Effector memory CD8-positive, alpha-beta T cell (primary cell): ENCODE measurements at regions not wholly inside any gene's neighbourhood (a gene's known extent, or its start where the extent isn't known, plus 50 kb on each side); places are given as distances from the start of the nearest gene placed in this dataset.

Experiments used
- ATAC-seq: fragments of 150-1000 bp; cut with Tn5 transposase; replicated peaks from 2 replicates; pipeline ENCODE4 v1.10.0; 2021; ENCODE audit warnings: mild to moderate bottlenecking, moderate library complexity
- DNase-seq, 3 experiments: peaks; one replicate each; pipeline ENCODE4 v3.0.0; 2021
- H3K27ac Mint-ChIP-seq, 2 donors: one replicate each; pipeline ENCODE4 v1.8.0; 2022; ENCODE audit warnings: mild to moderate bottlenecking in 2 of 2, mixed read lengths in 2 of 2, moderate library complexity in 2 of 2
- H3K27me3 Mint-ChIP-seq, 2 donors: one replicate each; pipeline ENCODE4 v1.8.0; 2022; ENCODE audit warnings: mixed read lengths in 2 of 2
- H3K36me3 Mint-ChIP-seq: one replicate; pipeline ENCODE4 v1.8.0; 2022; ENCODE audit warnings: mild to moderate bottlenecking, moderate library complexity, mixed read lengths; ENCODE audit not compliant: insufficient read depth
- H3K4me1 Mint-ChIP-seq, 2 donors: one replicate each; pipeline ENCODE4 v1.8.0; 2022; ENCODE audit warnings: low read depth in 2 of 2, mixed read lengths in 2 of 2
- H3K4me3 Mint-ChIP-seq, 2 donors: one replicate each; pipeline ENCODE4 v1.8.0; 2022; ENCODE audit warnings: mild to moderate bottlenecking in 2 of 2, mixed read lengths in 2 of 2, moderate library complexity in 2 of 2
- H3K9me3 Mint-ChIP-seq, 2 donors: one replicate each; pipeline ENCODE4 v1.8.0; 2022; ENCODE audit warnings: mixed read lengths in 2 of 2

DNA sequence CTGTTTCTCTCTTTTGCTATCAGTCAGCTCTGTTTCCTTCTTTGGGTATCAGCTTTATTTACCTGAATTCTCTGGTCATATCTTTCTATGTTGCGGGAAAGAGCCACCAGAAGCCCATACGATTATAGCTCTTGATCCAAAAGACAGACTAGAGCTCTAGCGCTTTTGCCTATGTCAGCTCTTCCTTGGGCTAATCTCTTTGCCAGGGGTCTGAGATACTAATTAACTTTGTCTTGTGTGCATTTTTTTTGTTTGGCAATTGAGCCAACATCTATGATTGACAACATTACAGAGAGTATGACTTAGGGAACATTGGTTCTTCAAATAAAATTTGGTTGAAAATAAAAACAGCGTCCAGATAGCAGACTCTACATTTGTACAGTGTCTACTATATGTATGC is 603.0 kb downstream of the KCTD16 start:
- H3K4me1 Mint-ChIP-seq, result no peaks in the 10 kb centered on the region
- no peaks in the 10 kb centered on the region for H3K27me3 Mint-ChIP-seq
- no peak for DNase-seq
- no peak overlapping the region for H3K4me3 Mint-ChIP-seq
- no peak overlapping the region for H3K27ac Mint-ChIP-seq
- peaks cover 0 to 3% of the 10 kb centered on the region in 2 donors for H3K9me3 Mint-ChIP-seq
- ATAC-seq, result no peak
- H3K36me3 Mint-ChIP-seq, result no peaks in the 10 kb centered on the region

DNA sequence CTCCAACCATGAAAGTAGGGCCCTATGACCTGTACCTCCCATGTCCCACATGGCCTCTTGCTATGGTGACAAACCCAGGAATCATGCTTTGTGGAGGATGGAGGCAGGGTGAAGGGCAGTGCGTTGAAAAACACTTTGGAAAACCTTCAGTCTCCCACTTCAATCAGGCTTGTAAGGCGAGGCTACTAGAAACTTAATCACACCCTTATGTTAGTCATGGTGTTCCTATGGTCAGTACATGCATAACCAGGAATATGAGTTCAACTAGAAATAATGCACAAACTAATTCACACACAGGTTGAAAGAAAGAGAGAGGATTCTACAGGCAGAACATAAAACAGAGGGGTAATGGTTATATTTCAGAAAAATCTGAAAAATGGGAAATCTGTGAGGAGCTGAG is 601.1 kb downstream of the KCTD16 start:
- Mint-ChIP-seq H3K4me3 (no peak overlapping the region), H3K27me3 (no peaks in the 10 kb centered on the region), H3K4me1 (no peaks in the 10 kb centered on the region), H3K9me3 (peaks cover 0 to 3% of the 10 kb centered on the region in 2 donors), H3K27ac (no peak overlapping the region), H3K36me3 (no peaks in the 10 kb centered on the region)
- DNase-seq, result no peak
- no peak for ATAC-seq

DNA sequence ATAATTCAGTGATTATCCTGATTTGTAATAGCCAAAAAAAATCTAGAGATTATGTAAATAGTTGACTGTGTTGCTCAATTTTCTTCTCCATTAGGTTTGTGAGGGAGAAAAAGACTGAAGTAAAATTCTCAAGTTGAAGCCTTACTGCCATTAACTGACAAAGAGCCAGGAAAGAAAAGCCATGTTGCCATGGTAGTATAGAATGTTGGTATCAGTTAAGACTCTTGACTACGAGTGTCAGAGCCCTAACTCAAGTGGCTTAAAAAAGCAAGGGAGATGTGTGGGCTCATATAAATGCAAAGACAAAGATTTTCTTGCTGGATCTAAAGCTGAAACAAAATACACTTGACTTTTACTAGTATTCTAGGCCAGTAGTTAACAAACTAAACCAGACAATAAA is 571.7 kb downstream of the KCTD16 start:
- Mint-ChIP-seq H3K27me3 (no peaks in the 10 kb centered on the region), H3K4me1 (no peaks in the 10 kb centered on the region), H3K27ac (no peak overlapping the region), H3K4me3 (no peak overlapping the region), H3K9me3 (peaks cover 7 to 19% of the 10 kb centered on the region in 2 donors), H3K36me3 (no peaks in the 10 kb centered on the region)
- DNase-seq, result no peak
- no peak for ATAC-seq

DNA sequence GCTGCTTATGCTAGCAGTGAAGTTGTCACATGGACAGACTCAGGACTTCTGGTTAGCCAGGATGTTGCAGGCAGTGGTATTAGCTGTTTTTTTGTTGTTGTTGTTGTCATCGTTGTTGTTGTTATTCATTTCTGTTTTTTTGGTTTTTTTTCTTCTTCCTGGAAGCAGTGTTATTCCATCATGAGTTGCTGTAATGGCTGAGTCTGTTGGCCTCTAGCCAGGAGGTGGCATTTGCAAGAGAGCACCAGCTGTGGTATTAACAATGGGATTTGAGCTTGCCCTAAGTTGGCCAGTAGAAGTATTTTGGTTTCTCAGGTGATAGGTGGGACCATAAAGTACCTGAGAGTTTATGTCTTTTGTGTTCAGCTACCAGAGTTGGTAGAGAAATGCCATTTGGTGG is 561.1 kb downstream of the KCTD16 start:
- no peak overlapping the region for H3K27ac Mint-ChIP-seq
- H3K36me3 Mint-ChIP-seq, result no peaks in the 10 kb centered on the region
- no peaks in the 10 kb centered on the region for H3K4me1 Mint-ChIP-seq
- ATAC-seq (no peak), DNase-seq (no peak)
- H3K27me3 Mint-ChIP-seq, result no peaks in the 10 kb centered on the region
- peaks cover 22 to 45% of the 10 kb centered on the region in 2 donors for H3K9me3 Mint-ChIP-seq
- H3K4me3 Mint-ChIP-seq, result no peak overlapping the region

DNA sequence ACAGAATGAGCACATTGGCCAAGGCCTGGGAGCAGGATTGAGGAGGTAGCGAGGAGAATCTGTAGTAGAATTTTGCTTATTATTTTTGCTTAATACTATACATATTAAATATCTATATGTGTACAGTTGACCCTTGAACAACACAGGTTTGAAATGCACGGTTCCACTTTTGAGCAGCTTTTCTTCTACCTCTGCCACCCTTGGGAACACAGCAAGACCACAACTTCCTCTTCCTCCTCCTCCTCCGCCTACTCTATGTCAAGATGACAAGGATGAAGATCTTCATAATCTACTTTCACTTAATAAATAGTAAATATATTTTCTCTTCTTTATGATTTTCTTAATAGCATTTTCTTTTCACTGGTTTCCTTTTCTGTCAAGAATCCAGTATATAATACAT is 541.4 kb downstream of the KCTD16 start:
- ATAC-seq (no peak), DNase-seq (no peak)
- no peak overlapping the region for H3K27ac Mint-ChIP-seq
- no peak overlapping the region for H3K4me3 Mint-ChIP-seq
- no peaks in the 10 kb centered on the region for H3K4me1 Mint-ChIP-seq
- peaks cover 6 to 7% of the 10 kb centered on the region in 2 donors for H3K9me3 Mint-ChIP-seq
- peaks cover 4% of the 10 kb centered on the region for H3K36me3 Mint-ChIP-seq
- no peaks in the 10 kb centered on the region for H3K27me3 Mint-ChIP-seq

DNA sequence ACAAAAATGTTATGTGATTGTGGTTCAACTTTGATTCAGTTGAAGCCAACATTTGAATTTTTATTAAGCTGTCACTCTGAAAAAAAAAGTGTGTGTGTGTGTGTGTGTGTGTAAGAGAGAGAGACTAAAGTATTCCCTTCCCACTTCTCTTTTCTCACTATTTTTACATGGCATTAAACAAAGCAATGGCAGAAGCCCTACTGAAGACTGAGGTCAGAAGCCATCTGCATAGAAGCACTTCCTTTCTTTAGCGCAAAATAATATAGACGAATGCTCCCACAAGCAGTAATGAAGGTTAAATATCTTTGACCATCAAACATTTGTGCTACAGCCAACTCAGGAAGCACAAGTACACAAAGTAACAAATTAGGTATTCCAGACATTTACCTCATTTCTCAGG is 540.5 kb downstream of the KCTD16 start:
- DNase-seq (no peak), ATAC-seq (no peak)
- H3K4me3 Mint-ChIP-seq, result no peak overlapping the region
- H3K27me3 Mint-ChIP-seq, result no peaks in the 10 kb centered on the region
- H3K9me3 Mint-ChIP-seq, result peaks cover 6 to 7% of the 10 kb centered on the region in 2 donors
- no peaks in the 10 kb centered on the region for H3K4me1 Mint-ChIP-seq
- H3K27ac Mint-ChIP-seq, result no peak overlapping the region
- H3K36me3 Mint-ChIP-seq, result peaks cover 4% of the 10 kb centered on the region

DNA sequence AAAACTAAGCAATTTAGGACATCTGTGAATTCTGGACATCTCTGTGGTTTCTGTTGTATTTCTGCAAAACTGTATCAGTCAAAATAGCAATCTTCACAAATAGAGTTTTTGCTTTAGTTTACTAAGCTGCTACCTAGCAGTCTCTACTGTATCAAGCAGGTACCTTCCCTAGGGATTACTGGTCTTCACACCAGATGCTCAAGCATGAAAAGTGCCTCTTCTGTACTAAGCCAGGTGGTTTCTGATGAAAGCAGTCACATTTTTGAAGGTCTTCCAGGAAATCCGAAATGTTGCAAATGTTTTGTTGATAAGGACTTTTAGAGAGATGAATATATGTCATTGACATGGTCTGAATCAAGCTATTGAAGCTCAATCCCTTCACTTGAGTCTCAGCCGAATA is 540.0 kb downstream of the KCTD16 start:
- DNase-seq, result no peak
- Mint-ChIP-seq H3K27ac (no peak overlapping the region), H3K4me1 (no peaks in the 10 kb centered on the region), H3K9me3 (peaks cover 6 to 7% of the 10 kb centered on the region in 2 donors), H3K27me3 (no peaks in the 10 kb centered on the region), H3K4me3 (no peak overlapping the region), H3K36me3 (peaks cover 4% of the 10 kb centered on the region)
- ATAC-seq, result no peak

DNA sequence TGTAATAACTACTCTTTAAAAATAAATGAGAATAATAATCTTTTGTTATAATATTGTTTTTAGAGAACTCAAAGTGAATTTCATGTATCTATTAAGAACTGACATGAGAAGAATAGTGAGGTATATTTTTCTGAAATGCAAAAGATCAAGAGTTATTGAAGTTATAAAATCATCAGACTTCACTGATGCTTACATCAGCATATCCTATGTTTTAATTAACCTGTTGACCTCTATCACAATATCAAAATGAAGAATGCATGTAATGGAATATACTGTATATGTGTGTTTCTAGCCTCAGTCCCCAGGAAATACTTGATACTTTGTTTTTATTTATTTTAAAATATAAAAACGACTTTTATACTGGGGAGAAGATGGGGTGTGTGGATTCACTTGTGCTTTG is 533.1 kb downstream of the KCTD16 start:
- no peak for DNase-seq
- Mint-ChIP-seq H3K27ac (no peak overlapping the region), H3K4me1 (no peaks in the 10 kb centered on the region), H3K4me3 (no peak overlapping the region), H3K9me3 (peaks cover 8 to 25% of the 10 kb centered on the region in 2 donors), H3K36me3 (peaks cover 5% of the 10 kb centered on the region), H3K27me3 (no peaks in the 10 kb centered on the region)
- ATAC-seq, result no peak

DNA sequence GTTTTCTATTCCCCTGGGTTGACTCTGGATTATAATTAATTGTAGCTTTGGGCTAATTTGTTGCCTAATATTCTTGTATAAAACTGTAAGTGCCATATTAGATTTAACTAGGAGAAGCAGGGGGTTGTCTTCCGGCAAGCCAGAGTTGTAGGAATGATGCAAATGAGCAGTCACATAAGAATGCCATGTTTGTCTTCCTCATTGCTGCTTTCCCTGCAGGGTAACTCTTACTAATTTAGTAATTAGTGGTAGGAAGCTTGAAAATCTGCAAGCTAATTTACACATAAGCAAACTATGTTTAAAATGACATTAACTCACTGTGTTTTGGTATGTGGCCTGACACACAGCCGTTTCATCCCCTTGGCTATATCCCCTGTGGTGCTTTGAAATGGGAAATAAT is 527.8 kb downstream of the KCTD16 start:
- Mint-ChIP-seq H3K4me3 (no peak overlapping the region), H3K9me3 (peaks cover 7 to 25% of the 10 kb centered on the region in 2 donors), H3K27ac (no peak overlapping the region), H3K27me3 (no peaks in the 10 kb centered on the region), H3K36me3 (peaks cover 3% of the 10 kb centered on the region), H3K4me1 (no peaks in the 10 kb centered on the region)
- DNase-seq, result no peak
- no peak for ATAC-seq

DNA sequence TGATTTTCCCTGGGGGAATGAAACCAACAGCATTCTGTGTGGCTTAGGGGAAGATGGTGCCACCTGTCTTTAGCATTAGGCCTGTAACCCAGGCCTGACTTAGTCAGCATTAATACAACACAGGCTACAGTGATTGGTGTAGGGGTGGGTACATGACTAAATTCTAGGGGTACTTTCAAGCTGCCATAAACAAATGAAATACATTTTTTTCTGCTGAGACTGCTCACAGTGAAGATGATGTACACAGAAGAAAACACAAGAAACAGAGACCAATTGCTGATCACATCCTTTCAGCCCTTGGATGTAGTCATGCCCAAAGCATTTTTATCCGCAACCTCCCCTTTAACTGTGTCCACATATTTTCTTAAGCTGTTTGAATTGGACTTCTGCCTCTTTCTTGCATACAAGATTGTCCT is 527.2 kb downstream of the KCTD16 start:
- Mint-ChIP-seq H3K36me3 (peaks cover 1% of the 10 kb centered on the region), H3K27me3 (no peaks in the 10 kb centered on the region)

DNA sequence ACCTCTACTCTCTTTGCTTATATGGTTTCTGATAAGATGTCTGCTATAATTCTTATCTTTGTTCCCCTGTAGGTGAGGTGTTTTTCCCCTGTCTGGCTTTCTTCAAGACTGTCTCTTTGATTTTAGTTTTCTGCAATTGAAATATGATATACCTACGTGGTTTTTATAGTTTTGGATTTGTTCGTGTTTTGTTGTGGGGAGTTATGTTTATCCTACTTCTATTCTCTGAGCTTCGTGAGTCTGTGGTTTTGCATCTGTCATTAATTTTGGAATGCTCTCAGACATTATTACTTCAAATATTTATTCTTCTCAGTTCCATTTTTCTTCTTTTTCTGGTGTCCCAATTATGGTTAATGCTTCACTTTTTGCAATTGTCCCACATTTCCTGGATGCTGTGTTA is 521.3 kb downstream of the KCTD16 start:
- DNase-seq, result no peak
- Mint-ChIP-seq H3K9me3 (peaks cover 2 to 8% of the 10 kb centered on the region in 2 donors), H3K4me1 (no peaks in the 10 kb centered on the region), H3K36me3 (no peaks in the 10 kb centered on the region), H3K27ac (no peak overlapping the region), H3K27me3 (no peaks in the 10 kb centered on the region), H3K4me3 (no peak overlapping the region)
- no peak for ATAC-seq

More for the DNA sequence above, 527.2 kb downstream of the KCTD16 start:
- Mint-ChIP-seq H3K27ac (no peak overlapping the region), H3K4me1 (no peaks in the 10 kb centered on the region), H3K9me3 (peaks cover 5 to 25% of the 10 kb centered on the region in 2 donors), H3K4me3 (no peak overlapping the region)
- no peak for ATAC-seq
- DNase-seq, result no peak

DNA sequence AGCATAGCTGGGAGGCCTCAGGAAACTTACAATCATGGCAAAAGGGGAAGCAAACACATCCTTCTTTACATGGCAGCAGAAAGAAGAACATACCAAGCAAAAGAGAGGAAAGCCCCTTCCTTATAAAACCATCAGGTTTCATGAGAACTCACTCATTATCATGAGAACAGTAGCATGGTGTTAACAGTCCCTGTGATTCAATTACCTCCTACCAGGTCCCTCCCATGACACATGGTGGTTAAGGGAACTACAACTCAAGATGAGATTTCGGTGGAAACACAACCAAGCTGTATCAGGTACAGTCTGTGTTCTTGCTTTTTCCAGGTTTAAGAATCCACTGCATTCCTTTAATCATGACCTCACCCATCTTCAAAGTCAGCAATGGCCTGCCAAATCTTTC is 514.2 kb downstream of the KCTD16 start:
- DNase-seq (no peak), ATAC-seq (no peak)
- Mint-ChIP-seq H3K4me1 (no peaks in the 10 kb centered on the region), H3K4me3 (no peak overlapping the region), H3K27me3 (no peaks in the 10 kb centered on the region), H3K9me3 (peaks cover 7 to 23% of the 10 kb centered on the region in 2 donors), H3K27ac (no peak overlapping the region), H3K36me3 (no peaks in the 10 kb centered on the region)

DNA sequence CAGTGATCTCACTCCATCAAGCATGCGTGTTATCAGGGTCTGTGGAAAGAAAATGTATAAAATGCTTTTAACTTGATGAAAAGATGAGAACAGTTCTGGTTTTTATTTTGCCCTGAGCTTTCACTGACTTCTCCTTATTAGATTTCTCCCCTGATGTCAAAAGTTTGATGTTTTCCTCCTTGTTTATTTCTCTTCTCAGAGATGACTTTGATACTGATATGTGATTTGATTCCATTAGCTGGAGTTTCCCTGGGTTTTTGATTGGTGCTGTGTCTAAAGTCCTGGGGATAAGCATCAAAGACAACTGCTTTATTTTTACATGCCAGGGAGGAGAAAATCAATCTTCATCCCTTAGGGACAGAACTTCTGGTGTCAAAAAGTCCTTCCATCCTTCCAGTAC is 510.0 kb downstream of the KCTD16 start:
- no peak for ATAC-seq
- Mint-ChIP-seq H3K36me3 (no peaks in the 10 kb centered on the region), H3K27ac (no peak overlapping the region), H3K9me3 (peaks cover 7 to 17% of the 10 kb centered on the region in 2 donors), H3K4me3 (no peak overlapping the region), H3K4me1 (no peaks in the 10 kb centered on the region), H3K27me3 (no peaks in the 10 kb centered on the region)
- DNase-seq, result no peak

DNA sequence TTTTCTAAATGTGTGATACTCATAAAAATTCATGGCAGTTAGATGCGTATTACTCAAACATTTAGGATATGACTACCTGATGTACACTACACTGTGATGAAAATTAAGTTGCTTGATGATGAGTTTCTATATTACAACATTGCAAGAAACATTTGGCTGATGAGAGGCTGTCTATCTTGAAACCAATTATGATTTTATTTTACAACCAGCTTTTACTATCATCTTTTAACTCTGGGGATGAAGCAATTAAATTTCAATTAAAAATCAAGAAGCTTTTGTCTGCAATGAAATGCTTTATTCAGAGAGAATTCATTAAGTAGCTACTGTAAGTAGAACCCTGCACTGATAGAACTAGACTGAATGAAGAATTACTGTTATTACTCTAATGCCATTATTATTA is 500.4 kb downstream of the KCTD16 start:
- ATAC-seq (no peak), DNase-seq (no peak)
- Mint-ChIP-seq H3K4me3 (no peak overlapping the region), H3K27me3 (no peaks in the 10 kb centered on the region), H3K4me1 (no peaks in the 10 kb centered on the region), H3K9me3 (peaks cover 0 to 2% of the 10 kb centered on the region in 2 donors), H3K36me3 (no peaks in the 10 kb centered on the region), H3K27ac (no peak overlapping the region)

DNA sequence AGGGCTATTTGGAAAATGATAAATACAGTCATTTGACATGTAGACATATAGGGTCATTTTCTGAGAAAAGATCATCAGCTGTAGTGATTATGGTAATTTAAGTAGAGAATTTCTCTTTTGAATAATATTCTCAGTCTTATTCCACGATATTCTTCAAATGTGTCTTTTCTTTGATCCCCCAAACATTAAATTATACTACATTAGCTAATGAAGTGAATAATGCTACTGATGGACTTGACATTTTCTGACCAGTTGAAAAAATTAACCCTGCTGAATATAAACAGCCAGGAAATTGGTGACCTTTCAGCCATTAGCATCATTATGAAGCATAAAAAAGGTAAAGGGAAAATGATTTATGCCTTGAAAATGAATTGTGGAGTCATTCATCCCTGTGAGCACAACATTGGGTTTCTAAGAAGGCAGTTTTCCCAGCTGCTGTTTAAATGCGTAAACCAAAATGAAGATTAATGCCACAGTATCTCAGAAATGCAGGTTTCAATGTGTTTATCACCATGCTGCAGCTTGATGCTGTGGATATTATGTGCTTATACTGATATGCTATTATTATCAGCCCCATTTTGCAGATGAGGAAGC is 489.1 kb downstream of the KCTD16 start:
- no peak for ATAC-seq
- no peaks in the 10 kb centered on the region for H3K27me3 Mint-ChIP-seq
- H3K36me3 Mint-ChIP-seq, result no peaks in the 10 kb centered on the region
- H3K4me1 Mint-ChIP-seq, result no peaks in the 10 kb centered on the region
- H3K9me3 Mint-ChIP-seq, result peaks cover 3 to 8% of the 10 kb centered on the region in 2 donors
- H3K27ac Mint-ChIP-seq, result no peak overlapping the region
- H3K4me3 Mint-ChIP-seq, result no peak overlapping the region
- no peak for DNase-seq
